Activated CD8-positive, alpha-beta memory T cell treated with anti-CD3 and anti-CD28 coated beads, Interleukin-2, amount 50 U/mL, for 1 hour (primary cell): ENCODE measurements at regions not wholly inside any gene's neighbourhood (a gene's known extent, or its start where the extent isn't known, plus 50 kb on each side); places are given as distances from the start of the nearest gene placed in this dataset.

Experiments used
- DNase-seq: peaks from one replicate; pipeline ENCODE4 v3.0.0-alpha.2; 2020; ENCODE audit errors: extremely low read depth

GRCh38 chr15:62697636-62698035, 344.9 kb upstream of the TPM1 start:
- DNase-seq: no peak

GRCh38 chr15:62698646-62699045, 343.9 kb upstream of the TPM1 start:
- no peak for DNase-seq

- no peak for DNase-seq
These were observed 336.2 kb upstream of the TPM1 start for GRCh38 chr15:62706317-62706716.

- no peak for DNase-seq
These were observed 334.1 kb upstream of the TPM1 start for GRCh38 chr15:62708470-62708869.

DNA sequence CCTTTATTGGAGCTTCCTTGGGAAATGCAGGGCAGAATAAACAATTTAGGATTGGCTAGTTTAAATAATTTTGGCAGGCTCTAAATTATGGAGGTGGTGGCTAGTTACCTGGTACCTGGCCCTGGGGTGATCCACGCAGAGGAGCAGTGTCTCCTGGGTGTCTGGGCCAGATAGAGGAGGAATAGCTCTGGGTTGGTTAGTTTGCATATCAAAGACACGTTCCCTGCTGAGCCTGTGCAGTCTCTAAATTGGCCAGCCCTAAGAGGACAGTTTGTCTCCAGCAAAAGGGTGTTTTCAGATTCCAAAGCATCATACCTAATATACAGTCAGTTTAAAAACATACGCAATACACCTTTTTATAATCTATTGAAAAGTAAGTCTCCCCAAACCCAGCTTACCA, 333.3 kb upstream of the TPM1 start:
- DNase-seq: no peak

GRCh38 chr15:62711691-62712454, 330.7 kb upstream of the TPM1 start:
- DNase-seq: no peak

DNA sequence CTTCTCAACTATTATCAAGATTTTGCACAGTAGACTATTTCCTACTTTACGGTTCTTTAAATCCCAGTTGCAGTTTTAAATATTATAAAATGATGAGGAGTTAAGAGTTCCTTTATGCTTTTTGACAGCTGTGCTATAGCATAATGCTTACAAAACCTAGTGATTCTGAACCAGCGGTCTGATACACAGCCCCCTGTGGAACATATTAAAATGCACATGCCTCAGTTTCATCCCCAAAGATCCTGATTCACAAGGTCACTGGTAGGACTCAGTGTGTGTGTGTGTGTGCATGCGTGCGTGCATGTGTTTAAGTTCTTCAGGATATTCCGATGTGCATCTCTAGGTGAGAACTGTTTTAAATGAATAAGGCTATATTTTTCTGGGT, 330.1 kb upstream of the TPM1 start:
- DNase-seq: no peak

DNA sequence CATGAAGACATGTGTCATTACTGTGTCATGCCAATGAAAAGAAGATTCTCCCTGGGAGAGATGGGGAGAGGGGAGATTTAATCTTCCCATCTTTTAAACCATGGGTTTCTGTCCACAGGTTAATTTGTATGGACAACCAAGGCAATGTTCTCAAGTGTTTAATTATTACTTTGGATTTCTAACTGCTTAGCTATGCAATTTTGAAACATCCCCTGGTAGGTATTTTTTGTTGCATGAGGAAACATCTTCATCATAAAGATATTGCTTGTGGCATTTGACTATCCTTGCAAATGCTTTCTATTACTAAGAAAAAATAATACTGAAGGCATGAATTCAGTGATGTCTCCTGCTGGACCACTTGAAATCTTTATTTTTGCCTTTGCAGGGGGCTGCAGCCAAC, 326.6 kb upstream of the TPM1 start:
- no peak for DNase-seq

GRCh38 chr15:62717496-62717895, 325.1 kb upstream of the TPM1 start:
- DNase-seq: no peak

DNA sequence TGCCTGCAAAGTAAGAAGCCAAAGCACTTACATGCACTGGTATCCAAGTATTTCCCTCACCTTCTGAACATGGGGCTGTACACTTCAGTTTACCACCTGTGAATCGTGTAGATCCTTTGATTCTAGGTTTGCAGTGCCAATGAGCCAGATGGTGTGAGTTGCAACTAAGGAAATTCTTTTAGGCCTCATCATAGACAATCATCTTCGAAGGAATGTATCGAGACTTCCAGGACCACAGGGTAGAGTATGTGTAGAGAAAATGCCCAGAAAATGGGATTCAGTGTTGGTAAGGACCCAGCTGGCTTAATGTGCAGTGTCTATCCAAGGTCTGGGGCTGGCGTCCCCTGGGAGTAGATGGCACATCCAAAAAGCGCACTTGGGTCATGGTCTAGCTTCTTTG, 323.2 kb upstream of the TPM1 start:
- no peak for DNase-seq

DNA sequence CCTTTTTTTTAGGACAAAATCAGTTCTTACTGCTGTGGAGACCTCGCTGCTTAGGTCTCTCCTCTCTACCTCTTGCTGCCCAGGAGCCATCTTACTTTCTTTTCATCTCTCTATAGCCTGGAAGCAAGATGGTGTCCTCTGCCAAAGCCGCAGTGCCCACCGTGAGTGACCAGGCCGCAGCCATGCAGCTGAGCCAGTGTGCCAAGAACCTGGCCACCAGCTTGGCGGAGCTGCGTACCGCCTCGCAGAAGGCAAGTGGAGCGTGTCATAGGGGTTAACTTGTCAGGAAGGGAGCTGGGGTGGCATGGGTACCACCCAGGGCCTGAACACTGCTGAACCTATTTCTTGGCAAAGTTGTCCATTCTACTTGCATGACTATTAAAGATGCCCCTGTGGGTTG, 320.3 kb upstream of the TPM1 start:
- DNase-seq: no peak

- no peak for DNase-seq
These were observed 316.1 kb upstream of the TPM1 start for GRCh38 chr15:62726461-62726860.

GRCh38 chr15:62727501-62727900, 315.0 kb upstream of the TPM1 start:
- DNase-seq: no peak

GRCh38 chr15:62730825-62731224, 311.7 kb upstream of the TPM1 start:
- DNase-seq: no peak

GRCh38 chr15:62732078-62732477, 310.5 kb upstream of the TPM1 start:
- no peak for DNase-seq

GRCh38 chr15:62734706-62735105, 307.8 kb upstream of the TPM1 start:
- DNase-seq: no peak

DNA sequence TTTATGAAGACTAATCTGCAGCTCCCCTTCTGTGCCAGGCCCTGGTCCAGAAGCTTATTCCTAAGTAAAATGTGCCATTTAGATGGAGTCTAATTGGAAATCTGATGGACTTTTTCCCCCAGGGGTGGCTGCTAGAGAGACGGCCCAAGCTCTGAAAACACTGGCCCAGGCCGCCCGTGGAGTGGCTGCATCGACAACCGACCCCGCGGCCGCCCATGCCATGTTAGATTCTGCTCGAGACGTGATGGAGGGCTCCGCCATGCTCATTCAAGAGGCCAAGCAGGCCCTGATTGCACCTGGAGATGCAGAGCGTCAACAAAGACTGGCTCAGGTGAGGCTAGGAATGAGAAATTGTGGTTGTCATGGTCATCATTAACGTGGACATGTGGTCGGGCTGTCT, 305.8 kb upstream of the TPM1 start:
- DNase-seq: no peak

GRCh38 chr15:62737551-62737950, 305.0 kb upstream of the TPM1 start:
- DNase-seq: no peak

DNA sequence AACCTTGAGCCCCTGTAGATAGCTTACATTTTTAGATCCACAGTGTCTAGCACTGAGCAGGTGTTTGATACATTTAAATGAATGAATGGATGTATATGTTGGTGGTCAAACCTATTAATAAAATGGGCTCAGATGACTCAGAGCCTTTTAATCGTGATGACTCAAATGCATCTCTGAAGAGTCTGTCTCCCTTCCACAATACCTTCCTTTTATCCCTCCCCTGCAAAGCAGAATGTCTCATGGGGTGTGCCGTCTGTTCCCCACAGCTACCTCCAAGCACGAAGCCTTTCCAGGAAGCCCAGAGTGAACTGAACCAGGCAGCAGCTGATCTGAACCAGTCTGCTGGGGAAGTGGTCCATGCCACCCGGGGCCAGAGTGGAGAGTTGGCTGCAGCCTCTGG, 303.5 kb upstream of the TPM1 start:
- no peak for DNase-seq

DNA sequence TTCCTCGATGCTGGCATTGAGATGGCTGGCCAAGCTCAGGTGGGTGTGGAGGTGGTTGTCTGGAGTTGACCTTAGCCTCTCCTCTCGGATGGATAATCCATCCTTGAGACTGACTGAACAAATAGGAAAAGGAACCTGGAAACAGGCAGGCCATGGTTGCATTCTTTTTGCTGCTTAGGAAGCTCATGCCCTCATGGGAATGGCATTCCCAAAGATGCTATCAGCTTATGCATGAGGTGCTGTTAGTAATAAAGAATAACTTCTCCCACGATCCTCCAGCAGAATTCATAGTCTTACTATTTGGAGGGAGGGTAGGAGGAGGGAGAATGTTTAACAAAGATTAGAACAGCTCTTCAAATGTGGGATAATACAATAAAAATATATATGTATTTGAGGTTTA, 303.0 kb upstream of the TPM1 start:
- DNase-seq: no peak

GRCh38 chr15:62740141-62741004, 302.2 kb upstream of the TPM1 start:
- no peak for DNase-seq

GRCh38 chr15:62741106-62741505, 301.4 kb upstream of the TPM1 start:
- DNase-seq: no peak
